Bone marrow (tissue), 2 donors: ENCODE measurements at regions not wholly inside any gene's neighbourhood (a gene's known extent, or its start where the extent isn't known, plus 50 kb on each side); places are given as distances from the start of the nearest gene placed in this dataset.

Experiments
- DNase-seq, 2 donors: peaks; one replicate each; lab custom pipeline; 2025; lab: John Stamatoyannopoulos, UW

DNA sequence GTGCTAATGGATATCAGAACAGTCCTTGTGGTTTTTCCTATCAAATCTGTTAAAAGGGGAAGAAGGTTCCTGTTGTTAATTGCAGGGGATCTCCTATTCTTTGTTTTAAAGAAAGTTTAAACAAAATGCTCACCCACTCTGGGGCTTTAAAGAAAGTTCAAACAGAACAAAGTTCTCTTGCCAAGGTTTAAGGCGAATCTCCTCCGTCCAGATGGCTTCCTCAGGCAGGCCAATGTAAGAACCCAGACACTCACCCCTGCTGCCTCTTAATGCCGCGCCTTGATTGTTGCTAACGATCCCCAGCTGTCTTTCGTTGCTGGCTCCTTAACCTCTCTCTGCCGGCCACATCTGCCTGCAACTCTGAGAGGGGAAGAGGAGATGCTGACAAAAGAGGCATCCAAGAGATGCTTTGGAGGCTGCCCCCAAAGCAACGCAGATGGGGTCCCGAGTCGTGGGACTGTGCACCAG is 235.0 kb upstream of the PRDM1 start:
- DNase-seq, result no peak

DNA sequence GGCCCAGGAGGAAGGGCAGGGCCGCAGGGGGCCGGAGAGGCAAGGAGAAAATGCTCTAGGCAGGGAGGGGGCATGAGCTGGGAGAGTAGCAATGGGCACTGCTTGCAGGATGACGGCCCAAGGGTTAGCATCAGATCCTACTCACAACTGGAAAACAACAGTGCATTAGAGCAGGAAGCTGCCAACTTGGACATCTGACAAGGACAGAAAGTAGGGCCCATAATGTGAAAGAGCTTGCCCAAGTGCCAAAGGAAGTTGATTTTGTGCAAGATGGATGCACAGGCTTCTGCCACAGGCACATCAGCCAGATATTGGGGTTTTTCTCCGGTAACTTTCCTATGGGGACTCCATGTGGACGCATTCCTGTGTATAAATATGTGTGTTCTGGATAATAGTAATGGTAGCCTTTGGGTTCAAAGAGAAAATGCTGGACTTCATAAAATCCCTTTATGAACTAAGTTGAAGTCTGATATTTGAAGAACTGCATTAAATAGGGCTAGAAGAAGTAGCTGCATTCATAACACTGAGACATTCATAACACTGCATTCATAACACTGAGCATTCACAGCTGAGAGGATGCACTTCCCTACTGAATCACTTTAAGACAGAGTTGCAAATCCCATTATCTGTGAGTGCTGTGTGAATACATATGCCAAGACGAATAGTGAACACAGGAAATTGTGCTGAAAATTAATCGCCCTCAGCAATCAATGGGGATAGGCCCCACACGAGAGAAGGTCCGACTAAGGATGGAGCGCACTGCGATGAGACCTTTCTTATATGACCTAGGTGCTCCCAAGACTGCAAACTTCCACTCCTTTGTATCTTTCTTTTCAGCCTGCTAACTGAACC is 235.6 kb upstream of the PRDM1 start:
- no peak for DNase-seq

DNA sequence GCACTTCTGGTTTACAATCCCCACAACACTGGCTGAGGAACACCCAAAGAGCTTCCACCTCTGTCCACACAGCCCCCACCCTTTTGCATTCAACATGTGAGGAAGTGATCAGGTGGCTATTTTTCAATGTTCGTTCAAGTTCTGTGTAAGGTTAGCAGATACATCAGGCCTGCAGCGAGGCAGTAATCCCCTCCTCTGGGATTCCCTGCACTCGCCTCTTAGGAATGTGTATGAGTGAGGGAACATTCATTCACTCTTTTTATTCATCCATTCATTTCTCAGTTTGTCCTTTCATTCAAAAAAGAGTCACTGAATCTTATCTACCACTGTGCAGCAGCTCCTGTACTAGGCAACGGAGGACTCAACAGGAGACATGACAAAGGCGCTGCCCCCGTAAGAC is 236.4 kb upstream of the PRDM1 start:
- no peak for DNase-seq

DNA sequence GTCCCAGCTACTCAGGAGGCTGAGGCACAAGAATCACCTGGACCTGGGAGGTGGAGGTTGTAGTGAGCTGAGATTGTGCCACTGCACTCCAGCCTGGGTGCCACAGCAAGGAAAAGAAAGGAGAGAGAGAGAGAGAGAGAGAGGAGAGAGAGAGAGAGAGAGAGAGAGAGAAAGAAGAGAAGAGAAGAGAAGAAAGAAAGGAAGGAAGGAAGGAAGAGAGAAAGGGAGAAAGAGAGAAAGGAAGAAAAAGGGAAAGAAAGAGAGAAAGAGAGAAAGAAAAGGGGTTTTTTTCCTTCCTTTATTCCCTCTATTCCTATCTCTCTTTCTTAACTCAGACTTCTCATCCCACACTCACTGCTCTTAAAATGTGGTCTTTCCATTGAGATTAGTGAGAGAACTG is 238.7 kb upstream of the PRDM1 start:
- DNase-seq, result no peak

DNA sequence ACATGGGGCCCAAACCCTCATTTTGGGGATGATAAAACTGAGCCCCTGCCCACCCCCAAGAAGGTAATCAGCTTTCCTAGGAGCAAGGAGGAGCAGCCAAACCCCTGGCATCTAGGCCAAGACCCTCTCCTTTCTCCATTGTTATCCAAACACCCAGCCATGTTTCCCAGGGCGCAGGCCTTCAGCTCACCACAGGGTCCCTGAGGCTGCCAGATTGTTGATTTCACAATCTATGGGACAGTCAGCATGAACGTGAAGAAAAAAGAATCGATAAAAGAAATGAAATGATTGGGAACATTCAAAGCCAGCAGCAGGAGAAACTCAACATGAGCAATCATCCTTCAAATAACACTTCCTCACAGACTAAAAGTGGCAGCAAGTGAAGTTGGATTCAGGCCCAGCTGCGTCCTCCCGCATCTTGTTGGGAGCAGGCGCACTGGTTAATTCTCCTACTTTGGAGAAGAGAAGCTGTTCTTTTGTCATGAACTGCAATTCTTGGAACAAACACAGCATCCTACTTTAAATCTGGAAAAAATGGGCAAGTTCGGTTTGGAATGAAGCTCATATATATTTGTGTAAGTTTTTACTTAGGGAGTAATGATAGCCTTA is 241.8 kb upstream of the PRDM1 start:
- DNase-seq, result no peak

DNA sequence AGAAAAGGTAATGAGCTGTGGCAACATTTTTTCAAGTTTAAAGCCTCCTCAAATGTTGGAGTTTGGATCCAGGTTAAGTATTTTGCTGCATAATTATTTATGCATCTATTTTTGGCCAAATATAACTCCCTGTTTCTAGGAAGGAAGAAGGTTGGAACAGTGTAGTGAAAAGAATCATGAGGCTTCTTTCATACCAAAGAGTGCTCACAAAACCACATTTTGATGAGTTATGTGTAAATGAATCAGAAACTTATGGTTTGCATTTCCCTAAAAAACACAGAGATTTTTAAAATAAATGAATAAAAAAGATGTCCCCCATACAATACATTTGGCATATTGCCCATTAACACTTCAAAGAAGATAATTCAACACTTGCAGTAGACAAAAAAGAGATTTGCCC is 246.9 kb upstream of the PRDM1 start:
- no peak for DNase-seq

DNA sequence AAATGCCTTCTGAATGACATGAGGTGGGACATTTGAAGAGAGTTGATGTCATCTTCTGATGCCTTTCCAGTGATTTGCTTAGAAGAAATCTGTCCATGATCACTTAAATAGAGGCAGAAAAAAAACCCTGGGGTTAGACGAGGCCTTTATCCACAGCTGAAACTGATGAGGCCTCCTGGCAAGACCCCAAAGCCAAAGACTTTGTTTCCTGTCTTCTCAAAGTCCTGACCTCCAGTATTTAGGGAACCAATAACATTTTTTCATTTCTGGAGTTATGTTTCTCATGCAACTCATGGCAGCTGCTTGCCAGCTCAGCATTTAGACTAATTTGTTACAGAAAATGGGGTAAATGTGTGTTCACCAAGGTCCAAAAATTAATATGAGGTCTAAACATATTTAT is 248.0 kb upstream of the PRDM1 start:
- no peak for DNase-seq

DNA sequence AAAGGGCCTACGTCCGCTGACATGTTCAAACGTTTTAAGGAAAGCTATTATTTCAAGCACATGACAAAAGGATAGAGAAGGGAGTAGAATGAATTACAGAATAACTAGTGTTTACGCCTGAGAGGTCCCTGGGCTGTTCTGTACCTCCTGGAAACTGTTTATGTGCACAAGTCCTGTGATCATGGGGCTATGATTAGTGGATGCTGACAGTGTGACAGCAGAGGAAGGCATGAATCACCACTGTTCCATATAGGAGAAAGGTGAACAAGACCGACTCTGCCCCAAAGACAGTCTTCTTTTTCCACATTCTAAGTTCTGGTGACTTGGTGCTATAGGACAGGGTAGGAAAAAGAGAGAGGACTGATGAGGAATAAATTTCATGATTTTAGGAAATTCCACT is 249.2 kb upstream of the PRDM1 start:
- DNase-seq, result no peak

DNA sequence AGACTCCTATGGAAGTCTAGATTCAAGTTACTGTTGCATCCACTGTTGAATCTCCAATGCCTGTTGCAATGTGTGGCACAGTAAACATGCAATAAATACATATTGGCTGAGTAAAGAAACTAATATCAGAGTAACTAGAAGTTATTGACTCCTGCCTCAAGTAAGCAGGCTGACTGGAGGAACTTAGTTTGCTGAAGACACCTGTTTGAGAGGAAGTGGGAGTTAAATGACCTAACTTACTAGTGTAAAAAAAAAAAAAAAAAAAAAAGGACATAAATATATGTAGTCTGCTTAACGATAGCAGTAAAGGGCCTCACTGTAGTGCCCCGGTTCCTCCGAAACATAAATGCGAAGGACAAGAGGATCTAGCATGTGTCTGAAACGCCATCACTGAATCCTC is 249.8 kb upstream of the PRDM1 start:
- DNase-seq, result no peak

DNA sequence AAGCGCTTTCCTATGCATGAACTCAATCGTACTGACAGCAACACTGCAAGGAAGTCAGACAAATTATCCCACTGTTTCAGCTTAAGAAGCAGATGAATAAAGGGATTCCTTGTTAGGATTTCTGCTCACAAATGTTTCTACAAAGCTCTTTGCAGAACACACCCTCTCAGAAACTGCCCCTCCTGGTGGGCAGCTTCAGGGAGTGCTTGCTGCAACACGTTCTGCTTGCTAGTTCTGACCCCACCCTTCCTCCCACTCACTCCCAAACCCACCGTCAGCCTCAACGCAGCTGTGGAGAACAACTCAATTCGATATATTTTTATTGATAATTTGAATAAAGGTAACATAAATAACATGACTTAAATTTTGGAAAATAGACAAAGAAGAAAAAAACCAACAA is 250.8 kb upstream of the PRDM1 start:
- DNase-seq, result no peak

DNA sequence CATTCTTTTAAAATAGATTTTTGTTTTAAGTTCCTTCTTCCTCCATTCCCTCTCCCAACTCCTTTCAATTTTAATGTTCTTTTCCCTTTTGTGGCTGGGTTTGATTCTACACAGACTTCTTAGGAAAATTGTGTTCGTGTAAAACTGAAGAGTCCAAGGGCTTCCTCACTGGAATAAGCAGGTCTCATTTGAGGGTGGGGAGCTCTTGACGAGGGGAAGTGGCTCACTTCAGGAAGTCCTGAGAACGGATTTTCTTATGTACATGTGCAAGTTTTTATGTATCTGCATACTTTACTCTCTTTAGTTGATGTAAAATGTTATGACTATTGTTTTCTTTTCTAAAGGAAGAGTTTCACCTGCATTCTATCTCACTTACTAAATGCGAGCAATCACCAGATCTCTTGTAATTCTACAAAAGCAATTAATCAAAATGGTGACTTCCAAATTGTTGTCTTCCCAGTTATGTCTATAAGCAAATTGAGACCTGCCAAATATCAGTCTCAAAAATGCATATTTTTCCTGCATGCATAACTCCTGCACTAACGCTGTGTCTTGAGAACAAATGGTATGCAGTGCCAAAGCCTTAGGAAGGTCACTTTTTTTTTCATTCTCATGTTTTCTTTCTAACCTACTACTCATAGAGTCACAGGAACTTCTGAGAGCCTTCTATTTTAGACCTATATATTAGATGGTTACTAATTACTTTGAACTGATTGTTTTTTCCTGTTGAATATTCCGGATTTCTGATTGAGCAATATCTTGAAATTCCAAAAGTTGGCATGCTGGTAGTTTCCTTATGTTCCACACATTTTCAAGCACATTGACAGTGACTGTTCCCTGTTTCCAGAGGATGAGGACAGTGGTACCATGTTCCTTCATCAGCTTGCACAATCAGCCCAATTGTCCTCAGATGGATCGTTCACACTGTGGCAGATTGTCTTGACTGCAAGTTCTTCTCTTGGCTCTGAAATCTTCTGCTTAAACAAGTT is 251.9 kb upstream of the PRDM1 start:
- DNase-seq, result no peak

DNA sequence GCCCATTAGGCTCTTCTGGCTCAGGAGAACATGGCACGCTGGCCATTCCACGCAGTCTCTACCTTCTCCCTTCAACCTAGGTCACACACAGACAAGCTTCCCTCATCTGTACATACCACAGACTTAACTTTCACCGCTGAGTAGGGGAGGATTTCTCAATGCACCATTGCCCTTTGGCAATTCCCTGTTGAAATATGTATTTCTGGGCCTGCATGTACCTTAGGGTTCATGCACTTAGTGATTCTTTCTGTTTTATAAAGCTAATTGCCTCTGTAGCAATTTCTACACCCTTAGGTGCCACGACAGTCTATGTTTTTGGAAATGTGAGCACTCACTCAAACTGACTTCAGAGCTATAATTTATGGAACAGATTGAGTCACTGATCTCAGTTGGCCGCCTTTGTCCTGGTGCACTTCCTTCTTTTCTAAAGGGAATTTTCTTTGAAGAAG is 253.8 kb upstream of the PRDM1 start:
- peak in 1 of 2 donors; percentile 31 for DNase-seq

DNA sequence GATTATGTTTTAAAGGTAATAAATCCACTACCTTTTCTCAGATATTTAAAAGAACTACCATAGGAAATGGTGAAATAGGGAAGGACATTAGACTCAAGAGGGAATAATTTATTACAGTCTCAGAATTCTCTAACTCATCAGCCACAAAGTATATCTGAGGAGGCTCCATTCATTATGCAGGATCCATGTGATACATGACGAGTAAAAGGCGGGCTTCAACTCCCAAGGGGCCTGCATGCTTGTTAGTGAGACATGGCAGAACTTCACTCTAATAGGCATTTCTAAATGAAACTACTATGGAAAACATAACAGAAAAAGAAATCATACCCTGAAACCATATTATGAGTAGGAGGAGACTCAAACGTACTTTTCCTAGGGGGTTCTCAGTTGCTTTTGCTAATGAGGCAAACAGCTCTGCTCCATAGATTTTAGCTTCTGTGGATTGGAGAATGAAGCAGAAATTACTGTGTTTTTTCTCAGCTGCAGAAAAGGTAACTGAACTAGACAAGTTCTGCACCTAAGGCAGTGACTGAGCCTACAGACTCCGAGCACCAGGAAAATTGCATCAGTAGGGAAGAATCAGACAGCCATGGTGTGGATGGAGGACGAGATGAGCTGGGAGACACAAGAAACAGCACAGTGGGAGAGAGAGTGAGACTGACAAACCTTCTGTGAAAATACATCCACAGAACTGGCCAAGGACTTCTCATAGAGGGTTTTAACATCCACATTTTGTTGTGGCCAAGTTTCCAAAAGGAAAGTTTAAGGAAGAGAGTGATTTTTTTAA is 254.6 kb upstream of the PRDM1 start:
- DNase-seq, result no peak

DNA sequence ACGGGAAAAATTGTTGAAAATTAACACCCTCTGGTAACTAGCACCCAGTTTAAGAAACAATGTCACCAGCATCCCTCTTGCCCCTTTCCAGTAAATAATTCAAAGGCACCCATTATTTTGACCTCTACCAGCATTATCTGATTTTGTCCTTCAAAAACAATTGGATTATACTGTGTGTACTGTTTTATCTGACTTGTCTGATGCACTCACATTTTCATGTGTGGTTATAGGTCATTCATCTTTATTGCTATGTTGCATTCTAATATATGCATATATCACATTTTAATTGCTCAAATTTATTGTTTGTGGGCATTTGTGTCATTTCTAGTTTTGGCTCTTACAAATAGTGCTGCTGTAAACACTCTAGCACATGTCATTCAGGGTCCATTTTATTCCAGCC is 260.9 kb upstream of the PRDM1 start:
- DNase-seq, result no peak

DNA sequence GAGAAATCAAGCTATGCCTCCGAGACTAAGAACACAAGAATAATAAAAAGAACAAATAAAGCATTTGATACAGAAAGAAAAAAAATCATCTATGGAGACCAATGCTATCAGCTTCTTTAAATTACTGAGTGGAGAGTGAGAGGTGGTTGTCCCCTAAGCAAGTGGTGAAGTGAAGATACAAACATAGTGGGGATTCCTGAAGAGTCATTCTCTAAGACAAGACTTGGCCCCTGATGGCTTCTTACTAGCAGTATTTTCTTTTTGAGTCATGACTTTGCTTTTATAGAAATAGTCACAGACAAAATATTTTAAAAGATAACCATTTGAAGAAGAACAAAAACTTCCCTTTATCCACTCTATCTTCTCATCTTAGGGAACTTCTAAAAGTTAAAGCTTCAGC is 261.4 kb upstream of the PRDM1 start:
- DNase-seq, result no peak

DNA sequence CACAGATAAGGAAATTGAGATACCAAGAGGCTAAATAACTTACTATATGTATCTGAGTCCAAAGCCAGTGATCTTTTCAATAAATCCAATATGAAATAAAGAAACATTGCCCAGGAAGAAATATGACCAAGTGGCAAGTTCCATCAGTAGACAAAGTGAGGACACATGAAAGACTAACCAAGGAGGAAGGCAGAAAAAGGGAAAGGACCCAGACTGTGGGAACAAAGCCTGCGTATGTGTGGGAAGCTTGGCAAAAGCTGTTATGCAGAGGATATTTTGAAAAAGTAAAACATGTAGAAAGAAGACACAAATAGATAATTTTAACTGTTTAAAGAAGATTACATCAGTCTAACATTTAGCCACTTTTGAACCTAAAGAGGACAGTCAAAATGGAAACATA is 264.4 kb upstream of the PRDM1 start:
- DNase-seq, result no peak

DNA sequence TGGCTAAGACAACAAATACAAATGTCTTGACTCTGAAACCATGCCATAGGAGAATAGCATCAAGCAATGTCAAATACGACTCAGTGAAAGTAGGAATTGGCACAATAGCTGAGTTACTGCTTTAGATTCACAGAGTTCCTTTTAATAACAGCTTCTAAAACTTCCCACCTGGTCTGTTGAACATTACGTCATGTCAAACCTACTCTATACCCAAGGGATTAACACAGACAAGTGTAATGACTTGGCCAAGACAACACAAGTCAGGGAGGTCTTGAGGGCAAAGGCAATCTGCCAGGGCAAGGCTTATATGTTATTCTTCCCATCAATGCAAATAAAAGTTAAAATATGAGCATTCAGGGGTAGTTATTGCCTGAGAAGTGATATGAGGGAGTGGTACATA is 265.1 kb upstream of the PRDM1 start:
- DNase-seq, result no peak

DNA sequence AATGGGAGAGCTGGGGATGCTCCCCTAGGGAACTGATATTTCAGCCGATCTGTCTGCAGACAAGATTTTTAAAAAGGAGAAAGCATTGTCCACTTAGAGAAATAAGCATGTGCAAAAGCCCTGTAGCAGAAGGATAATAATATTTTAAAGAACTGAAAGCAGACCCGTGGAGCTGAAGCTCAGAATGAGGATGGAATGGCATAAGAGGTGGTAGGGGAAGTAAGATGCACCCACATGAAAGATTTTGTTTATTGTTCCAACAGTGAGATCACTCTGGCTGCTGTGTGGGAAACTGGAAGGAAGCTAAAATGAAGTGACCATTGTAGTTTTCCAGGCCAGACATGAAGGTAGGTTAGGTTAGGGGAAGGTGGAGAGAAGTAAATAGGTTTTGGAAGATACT is 266.4 kb upstream of the PRDM1 start:
- DNase-seq, result no peak

DNA sequence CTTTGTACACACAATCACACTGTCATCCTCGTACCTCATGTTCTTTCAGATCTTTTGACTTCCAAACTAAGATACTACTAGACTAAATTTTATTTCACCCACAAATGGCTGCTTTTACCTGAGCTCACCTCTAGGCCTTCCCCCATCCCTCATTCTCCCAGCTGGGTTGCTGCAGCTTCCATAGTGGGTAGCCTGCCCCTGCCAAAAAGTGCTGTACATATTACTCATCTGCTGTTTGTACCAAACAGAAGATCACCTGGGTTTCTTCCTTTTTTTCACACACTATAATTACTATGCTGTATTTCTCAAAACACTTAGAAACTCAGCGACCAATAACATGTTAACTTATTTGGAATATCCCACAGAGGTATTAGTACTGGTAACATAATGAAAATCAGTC is 267.6 kb upstream of the PRDM1 start:
- DNase-seq, result no peak

DNA sequence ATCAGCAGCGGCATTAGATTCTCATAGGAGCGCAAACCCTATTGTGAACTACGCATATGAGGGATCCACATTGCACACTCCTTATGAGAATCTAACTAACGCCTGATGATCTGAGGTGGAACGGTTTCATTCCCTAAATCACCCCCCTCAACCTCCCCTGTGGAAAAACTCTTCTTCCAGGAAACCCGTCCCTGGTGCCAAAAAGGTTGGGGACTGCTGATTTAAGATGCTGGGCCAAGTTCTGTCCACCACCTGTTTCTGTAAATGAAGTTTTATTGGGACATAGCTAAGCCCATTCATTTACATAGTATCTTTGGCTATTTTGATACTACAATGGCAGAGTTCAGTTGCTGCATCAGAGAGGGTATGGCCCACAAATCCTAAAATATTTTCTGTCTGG is 268.2 kb upstream of the PRDM1 start:
- DNase-seq, result no peak

DNA sequence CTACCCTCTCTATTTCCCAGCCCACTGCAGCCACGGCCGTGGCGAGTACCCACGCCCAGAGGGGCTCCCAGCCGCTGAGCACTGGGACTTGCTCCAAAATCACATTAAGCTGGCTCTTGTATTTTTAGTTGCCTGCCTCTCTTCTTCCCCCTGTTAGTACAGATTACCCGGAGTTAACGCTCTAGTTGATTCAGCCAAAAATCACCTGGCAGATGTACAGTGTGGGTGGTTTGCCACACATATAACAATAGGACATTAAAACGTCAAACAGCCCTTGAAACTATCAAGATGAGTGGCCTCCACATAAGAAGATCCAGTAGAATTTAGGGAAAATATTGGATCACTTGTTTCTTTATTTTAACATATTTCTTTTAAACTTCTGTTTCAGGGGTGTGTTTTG is 268.8 kb upstream of the PRDM1 start:
- DNase-seq, result no peak

DNA sequence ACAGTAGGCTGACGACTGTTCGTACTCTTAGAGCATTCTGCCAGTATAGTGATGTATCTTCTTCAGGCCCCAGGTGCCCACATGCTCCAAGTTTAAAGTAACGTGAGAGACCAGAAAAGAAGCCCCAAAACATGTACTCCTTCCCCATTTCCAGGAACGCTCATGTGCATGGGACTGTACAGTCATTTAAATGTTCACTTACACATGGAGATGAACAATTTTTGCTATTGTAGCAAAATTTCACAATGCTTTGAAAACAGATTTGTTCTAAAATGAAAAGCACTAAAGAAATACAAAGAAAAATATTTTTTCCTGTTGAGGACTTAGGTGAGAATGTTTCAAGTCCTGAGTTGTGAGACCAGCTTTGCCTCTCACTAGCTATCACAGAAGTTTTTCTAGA is 269.3 kb upstream of the PRDM1 start:
- DNase-seq, result no peak
